ENCODE measurements at regions not wholly inside any gene's neighbourhood (a gene's known extent, or its start where the extent isn't known, plus 50 kb on each side); places are given as distances from the start of the nearest gene placed in this dataset.

DNA sequence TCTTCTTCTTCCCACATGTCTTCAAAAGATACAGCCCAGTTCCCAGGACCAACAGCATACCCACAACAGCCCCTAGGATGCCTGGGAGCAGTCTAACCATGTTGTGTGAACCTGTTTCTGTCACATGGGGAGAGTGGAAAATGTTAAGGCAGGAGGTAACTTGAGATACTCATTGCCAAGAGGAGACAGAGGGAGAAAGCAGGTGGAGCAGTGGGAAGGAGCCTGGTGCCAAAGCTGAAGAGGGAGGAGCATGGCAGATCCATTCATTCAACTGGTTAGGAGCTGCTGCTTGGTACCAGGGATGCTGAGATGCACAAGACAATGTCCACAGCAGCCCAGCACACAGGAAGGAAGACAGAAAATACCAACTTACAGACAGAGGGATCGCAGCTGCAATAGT, 149.8 kb upstream of the ETV3 start:
- TF ChIP-seq POLR2A (IDR thresholded peaks at IDR 0.05; ENCODE audit: low read depth, low read length) (no peak), MXI1 (IDR thresholded peaks at IDR 0.05; ENCODE audit: borderline replicate concordance, low read depth, low read length) (no peak), CTCF (conservative IDR thresholded peaks at IDR 0.05; ENCODE audit: low read depth, low read length) (no peak), RFX5 (IDR thresholded peaks at IDR 0.05; ENCODE audit: low read depth, low read length) (no peak), CHD1 (IDR thresholded peaks at IDR 0.05; ENCODE audit: low read depth, low read length) (no peak), MAFK (IDR thresholded peaks at IDR 0.05; ENCODE audit: low read depth, low read length) (no peak), RAD21 (IDR thresholded peaks at IDR 0.05; ENCODE audit: low read length) (no peak), SMC3 (IDR thresholded peaks at IDR 0.05; ENCODE audit: low read depth, low read length) (no peak), CEBPB (IDR thresholded peaks at IDR 0.05; ENCODE audit: low read depth, low read length) (no peak), FOS (IDR thresholded peaks at IDR 0.05; ENCODE audit: low read depth, low read length) (no peak), RCOR1 (IDR thresholded peaks at IDR 0.05; ENCODE audit: insufficient replicate concordance, low read length) (no peak)
- TF ChIP-seq, protein P1, sequence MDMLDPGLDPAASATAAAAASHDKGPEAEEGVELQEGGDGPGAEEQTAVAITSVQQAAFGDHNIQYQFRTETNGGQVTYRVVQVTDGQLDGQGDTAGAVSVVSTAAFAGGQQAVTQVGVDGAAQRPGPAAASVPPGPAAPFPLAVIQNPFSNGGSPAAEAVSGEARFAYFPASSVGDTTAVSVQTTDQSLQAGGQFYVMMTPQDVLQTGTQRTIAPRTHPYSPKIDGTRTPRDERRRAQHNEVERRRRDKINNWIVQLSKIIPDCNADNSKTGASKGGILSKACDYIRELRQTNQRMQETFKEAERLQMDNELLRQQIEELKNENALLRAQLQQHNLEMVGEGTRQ (IDR thresholded peaks at IDR 0.05; ENCODE audit: low read depth, low read length): no peak
- TF ChIP-seq, protein P2, sequence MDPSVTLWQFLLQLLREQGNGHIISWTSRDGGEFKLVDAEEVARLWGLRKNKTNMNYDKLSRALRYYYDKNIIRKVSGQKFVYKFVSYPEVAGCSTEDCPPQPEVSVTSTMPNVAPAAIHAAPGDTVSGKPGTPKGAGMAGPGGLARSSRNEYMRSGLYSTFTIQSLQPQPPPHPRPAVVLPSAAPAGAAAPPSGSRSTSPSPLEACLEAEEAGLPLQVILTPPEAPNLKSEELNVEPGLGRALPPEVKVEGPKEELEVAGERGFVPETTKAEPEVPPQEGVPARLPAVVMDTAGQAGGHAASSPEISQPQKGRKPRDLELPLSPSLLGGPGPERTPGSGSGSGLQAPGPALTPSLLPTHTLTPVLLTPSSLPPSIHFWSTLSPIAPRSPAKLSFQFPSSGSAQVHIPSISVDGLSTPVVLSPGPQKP (IDR thresholded peaks at IDR 0.05; ENCODE audit: borderline replicate concordance, low read depth, low read length): no peak
